Fibroblast of lung (primary cell): ENCODE measurements at regions not wholly inside any gene's neighbourhood (a gene's known extent, or its start where the extent isn't known, plus 50 kb on each side); places are given as distances from the start of the nearest gene placed in this dataset.

ENCODE experiments used
- DNase-seq, 2 donors: peaks; one replicate each; pipeline versions ENCODE4 v3.0.0 to v3.0.0-alpha.2; 2010; ENCODE audit warnings: low read depth in 2 of 2
- H2AFZ ChIP-seq: 2 replicates; pipeline ENCODE4 v1.5.1; 2012; ENCODE audit warnings: low read length, control low read depth, inconsistent platforms
- H3K27ac ChIP-seq: 2 replicates; pipeline ENCODE4 v1.5.1; 2011; ENCODE audit warnings: low read length, control low read depth; ENCODE audit not compliant: insufficient read depth
- H3K27me3 ChIP-seq: 2 replicates; pipeline ENCODE4 v1.5.1; 2011; ENCODE audit warnings: mild to moderate bottlenecking, low read length; ENCODE audit not compliant: control insufficient read depth, insufficient read depth
- H3K36me3 ChIP-seq: 2 replicates; pipeline ENCODE4 v1.5.1; 2011; ENCODE audit warnings: low read length; ENCODE audit not compliant: control insufficient read depth, insufficient read depth
- H3K4me1 ChIP-seq: 2 replicates; pipeline ENCODE4 v1.5.1; 2011; ENCODE audit warnings: low read length; ENCODE audit not compliant: control insufficient read depth, insufficient read depth; ENCODE audit errors: extremely low read depth
- H3K4me2 ChIP-seq: 2 replicates; pipeline ENCODE4 v1.5.1; 2011; ENCODE audit warnings: low read length, control low read depth; ENCODE audit not compliant: insufficient read depth; ENCODE audit errors: extremely low read depth
- H3K4me3 ChIP-seq, 4 experiments: fragments of 200-600 bp in 1 of 4; sonication (generic) in 1 of 4; replicated peaks in 1 of 4; 2 replicates each; pipeline ENCODE4 v1.5.1; 2011 to 2016; ENCODE audit warnings: low read length in 4 of 4, low read depth in 3 of 4, mild to moderate bottlenecking in 3 of 4, control low read depth in 2 of 4, inconsistent platforms in 1 of 4, mixed read lengths in 1 of 4; ENCODE audit not compliant: insufficient read depth in 1 of 4; ENCODE audit errors: control extremely low read depth in 1 of 4
- H3K79me2 ChIP-seq: 2 replicates; pipeline ENCODE4 v1.5.1; 2012; ENCODE audit warnings: mild to moderate bottlenecking, low read length, inconsistent platforms; ENCODE audit not compliant: control insufficient read depth, insufficient read depth
- H3K9ac ChIP-seq: 2 replicates; pipeline ENCODE4 v1.5.1; 2011; ENCODE audit warnings: mild to moderate bottlenecking, low read length, control low read depth; ENCODE audit not compliant: insufficient read depth
- H3K9me3 ChIP-seq: 2 replicates; pipeline ENCODE4 v1.5.1; 2012; ENCODE audit warnings: low read depth, low read length; ENCODE audit not compliant: control insufficient read depth, insufficient read depth
- H4K20me1 ChIP-seq: 2 replicates; pipeline ENCODE4 v1.5.1; 2011; ENCODE audit warnings: low read length; ENCODE audit not compliant: control insufficient read depth, insufficient read depth; ENCODE audit errors: extremely low read depth
- CTCF ChIP-seq, 2 donors: IDR thresholded peaks in 1 of 2; conservative IDR thresholded peaks in 1 of 2; 1 replicate in 1 of 2; 2 replicates in 1 of 2; pipeline ENCODE4 v1.5.1; 2011 to 2012; ENCODE audit warnings: low read length in 2 of 2, control low read depth in 1 of 2, inconsistent platforms in 1 of 2, low read depth in 1 of 2, mild to moderate bottlenecking in 1 of 2
- EZH2 ChIP-seq: IDR thresholded peaks from 2 replicates; pipeline ENCODE4 v1.5.1; 2012; ENCODE audit warnings: low read length, control low read depth, mild to moderate bottlenecking; ENCODE audit errors: missing control alignments

- Histone ChIP-seq H4K20me1 (no peaks in the 10 kb centered on the region), H3K4me3 (no peak overlapping the region), H3K27ac (no peak overlapping the region), H3K27me3 (no peaks in the 10 kb centered on the region), H3K9ac (no peak overlapping the region), H3K79me2 (no peaks in the 10 kb centered on the region), H3K9me3 (no peaks in the 10 kb centered on the region), H3K36me3 (no peaks in the 10 kb centered on the region), H3K4me1 (no peaks in the 10 kb centered on the region), H3K4me2 (no peak overlapping the region), H2AFZ (no peak overlapping the region)
- no peak for DNase-seq
- TF ChIP-seq EZH2, result no peak
- TF ChIP-seq CTCF (conservative IDR thresholded peaks at IDR 0.05 in 1 of 2, IDR thresholded peaks at IDR 0.05 in 1 of 2; ENCODE audit: low read depth in 1 of 2, low read length in 2 of 2), result no peak
Measured at GRCh38 chr2:103135679-103136078, 373.8 kb downstream of the TMEM182 start.

DNA sequence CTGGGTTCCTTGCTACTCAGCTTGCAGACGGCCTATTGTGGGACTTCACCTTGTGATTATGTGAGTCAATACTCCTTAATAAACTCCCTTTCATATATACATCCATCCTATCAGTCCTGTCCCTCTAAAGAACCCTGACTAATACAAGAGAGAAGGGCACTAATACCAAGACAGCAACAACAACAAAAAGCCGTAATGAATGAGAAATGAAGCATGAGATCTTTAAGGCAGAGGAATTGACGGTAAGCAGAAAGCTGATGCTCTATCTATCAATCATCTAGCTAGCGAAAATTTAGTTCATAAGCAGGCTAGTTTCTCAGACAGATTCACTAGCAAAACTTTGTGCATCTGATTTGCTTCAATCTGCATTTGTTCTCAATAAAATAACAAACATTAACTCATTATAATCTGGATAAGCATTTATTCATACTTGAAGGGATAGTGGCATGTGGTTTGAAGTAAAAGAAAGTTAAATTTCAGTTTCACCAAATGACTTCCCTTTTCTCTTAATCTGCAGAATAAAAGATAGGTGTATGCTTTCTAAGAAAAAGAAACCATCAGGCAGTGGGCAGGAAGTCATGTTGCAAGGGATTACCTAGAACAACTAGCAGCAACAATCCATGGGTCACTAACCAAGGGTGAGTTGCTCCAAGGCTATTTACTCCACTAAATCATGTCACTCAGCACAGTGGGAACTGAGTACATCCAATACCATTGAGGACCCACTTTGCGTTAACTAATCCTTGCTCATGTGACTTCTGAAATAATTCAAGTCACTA lies 376.5 kb downstream of the TMEM182 start:
- Histone ChIP-seq H3K27ac (no peak overlapping the region), H3K36me3 (no peaks in the 10 kb centered on the region), H3K9ac (no peak overlapping the region), H2AFZ (no peak overlapping the region), H3K9me3 (no peaks in the 10 kb centered on the region), H4K20me1 (no peaks in the 10 kb centered on the region), H3K4me3 (no peak overlapping the region), H3K4me2 (no peak overlapping the region), H3K4me1 (no peaks in the 10 kb centered on the region), H3K27me3 (no peaks in the 10 kb centered on the region), H3K79me2 (no peaks in the 10 kb centered on the region)
- DNase-seq, result no peak
- TF ChIP-seq EZH2 (no peak), CTCF (conservative IDR thresholded peaks at IDR 0.05 in 1 of 2, IDR thresholded peaks at IDR 0.05 in 1 of 2; ENCODE audit: low read depth in 1 of 2, low read length in 2 of 2) (no peak)

DNA sequence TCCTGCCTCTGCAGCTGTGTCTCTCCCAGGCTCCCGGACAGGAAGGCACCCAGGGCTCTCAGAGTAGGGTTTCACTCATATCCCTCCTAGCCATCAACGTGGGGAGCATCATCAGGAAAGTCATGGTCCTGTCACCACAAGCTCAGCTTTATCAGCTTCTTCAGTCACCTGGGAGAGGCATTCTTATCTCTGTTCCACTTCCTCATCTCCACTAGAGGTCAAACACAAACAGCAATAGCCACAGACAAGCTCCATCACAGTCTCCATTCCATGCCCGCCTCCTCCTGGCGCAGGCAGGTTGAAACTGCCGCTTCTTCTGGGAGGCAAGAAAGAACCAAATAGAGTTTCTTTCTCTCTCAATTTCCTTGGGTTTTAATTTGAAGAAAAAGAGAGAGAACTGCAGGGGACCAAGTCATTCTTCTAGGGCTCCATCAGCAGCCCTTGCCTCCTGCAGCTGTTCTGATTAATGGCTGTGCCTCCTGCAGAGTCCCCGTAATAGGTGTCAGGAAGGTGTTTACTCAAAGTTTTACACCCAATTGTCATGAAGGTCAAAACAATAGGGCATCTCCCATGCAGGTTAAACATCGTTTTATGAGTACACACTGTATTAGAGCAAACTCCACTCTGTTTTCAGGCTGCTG lies 377.9 kb downstream of the TMEM182 start:
- Histone ChIP-seq H3K4me2 (no peak overlapping the region), H4K20me1 (no peaks in the 10 kb centered on the region), H3K9me3 (no peaks in the 10 kb centered on the region), H3K4me1 (no peaks in the 10 kb centered on the region), H3K27ac (no peak overlapping the region), H3K36me3 (no peaks in the 10 kb centered on the region), H3K27me3 (no peaks in the 10 kb centered on the region), H3K9ac (no peak overlapping the region), H2AFZ (no peak overlapping the region), H3K79me2 (no peaks in the 10 kb centered on the region), H3K4me3 (no peak overlapping the region)
- TF ChIP-seq CTCF (conservative IDR thresholded peaks at IDR 0.05 in 1 of 2, IDR thresholded peaks at IDR 0.05 in 1 of 2; ENCODE audit: low read depth in 1 of 2, low read length in 2 of 2), result no peak
- DNase-seq, result no peak
